WTC11 (cell line): ENCODE measurements at regions not wholly inside any gene's neighbourhood (a gene's known extent, or its start where the extent isn't known, plus 50 kb on each side); places are given as distances from the start of the nearest gene placed in this dataset.

ENCODE experiments used
- ETV6 ChIP-seq: sonication (generic); formaldehyde crosslinking; IDR thresholded peaks from 2 replicates; pipeline ENCODE4 v1.8.1; 2022; ENCODE audit warnings: mild to moderate bottlenecking, missing genetic modification reagents
- FOXP1 ChIP-seq: sonication (generic); formaldehyde crosslinking; IDR thresholded peaks from 2 replicates; pipeline ENCODE4 v1.8.0; 2022; ENCODE audit warnings: missing genetic modification reagents, mild to moderate bottlenecking, moderate library complexity, borderline replicate concordance
- TEAD1 ChIP-seq: sonication (generic); formaldehyde crosslinking; IDR thresholded peaks from 2 replicates; pipeline ENCODE4 v1.8.0; 2022; ENCODE audit warnings: mild to moderate bottlenecking, missing genetic modification reagents
- ZBTB21 ChIP-seq: sonication (generic); formaldehyde crosslinking; IDR thresholded peaks from 2 replicates; pipeline ENCODE4 v1.8.1; 2023; ENCODE audit warnings: mild to moderate bottlenecking, missing genetic modification reagents, borderline replicate concordance
- ZNF138 ChIP-seq: sonication (generic); formaldehyde crosslinking; conservative IDR thresholded peaks from 2 replicates; pipeline ENCODE4 v1.8.1; 2022; ENCODE audit warnings: mild to moderate bottlenecking, moderate library complexity, missing genetic modification reagents
- TF ChIP-seq, protein P1 (sequence below): fragments of 200-600 bp; IDR thresholded peaks from 2 replicates; pipeline ENCODE4 v1.8.0; 2022; ENCODE audit warnings: antibody characterized with exemption
- TF ChIP-seq, protein P2 (sequence below): sonication (generic); formaldehyde crosslinking; IDR thresholded peaks from 2 replicates; pipeline ENCODE4 v1.8.0; 2022; ENCODE audit warnings: missing genetic modification reagents
- TF ChIP-seq, protein P3 (sequence below): sonication (generic); formaldehyde crosslinking; IDR thresholded peaks from 2 replicates; pipeline ENCODE4 v1.8.1; 2023; ENCODE audit warnings: mild to moderate bottlenecking, moderate library complexity, missing genetic modification reagents
- TF ChIP-seq, protein P4 (sequence below): sonication (generic); formaldehyde crosslinking; conservative IDR thresholded peaks from 2 replicates; pipeline ENCODE4 v1.8.1; 2022; ENCODE audit warnings: mild to moderate bottlenecking, missing genetic modification reagents

DNA sequence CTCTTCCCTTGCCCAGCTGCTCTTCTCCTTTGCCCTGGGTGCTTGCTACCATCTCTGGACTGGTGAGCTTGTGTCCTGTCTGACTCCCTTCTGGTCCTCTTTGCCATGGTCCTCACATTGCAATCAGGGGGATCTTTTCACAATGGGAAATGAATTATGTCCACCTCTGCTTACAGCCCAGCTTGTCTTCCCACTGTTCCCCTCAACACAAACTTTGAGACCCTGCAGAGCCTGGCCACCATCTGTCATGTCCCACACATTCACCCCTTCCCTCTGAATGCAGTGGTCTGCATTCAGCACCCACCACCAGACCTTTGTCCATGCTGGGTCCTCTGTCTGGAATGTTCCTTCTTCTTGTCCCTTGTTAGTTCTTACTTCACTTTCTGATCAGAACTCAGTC is 100.5 kb downstream of the ABHD5 start:
- TF ChIP-seq, protein P1, sequence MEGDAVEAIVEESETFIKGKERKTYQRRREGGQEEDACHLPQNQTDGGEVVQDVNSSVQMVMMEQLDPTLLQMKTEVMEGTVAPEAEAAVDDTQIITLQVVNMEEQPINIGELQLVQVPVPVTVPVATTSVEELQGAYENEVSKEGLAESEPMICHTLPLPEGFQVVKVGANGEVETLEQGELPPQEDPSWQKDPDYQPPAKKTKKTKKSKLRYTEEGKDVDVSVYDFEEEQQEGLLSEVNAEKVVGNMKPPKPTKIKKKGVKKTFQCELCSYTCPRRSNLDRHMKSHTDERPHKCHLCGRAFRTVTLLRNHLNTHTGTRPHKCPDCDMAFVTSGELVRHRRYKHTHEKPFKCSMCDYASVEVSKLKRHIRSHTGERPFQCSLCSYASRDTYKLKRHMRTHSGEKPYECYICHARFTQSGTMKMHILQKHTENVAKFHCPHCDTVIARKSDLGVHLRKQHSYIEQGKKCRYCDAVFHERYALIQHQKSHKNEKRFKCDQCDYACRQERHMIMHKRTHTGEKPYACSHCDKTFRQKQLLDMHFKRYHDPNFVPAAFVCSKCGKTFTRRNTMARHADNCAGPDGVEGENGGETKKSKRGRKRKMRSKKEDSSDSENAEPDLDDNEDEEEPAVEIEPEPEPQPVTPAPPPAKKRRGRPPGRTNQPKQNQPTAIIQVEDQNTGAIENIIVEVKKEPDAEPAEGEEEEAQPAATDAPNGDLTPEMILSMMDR = no peak
- TF ChIP-seq ETV6 (CRISPR knock-in tag) (no peak), ZBTB21 (CRISPR knock-in tag) (no peak), ZNF138 (CRISPR knock-in tag) (no peak), TEAD1 (no peak), FOXP1 (CRISPR knock-in tag) (no peak)
- TF ChIP-seq, protein P2, sequence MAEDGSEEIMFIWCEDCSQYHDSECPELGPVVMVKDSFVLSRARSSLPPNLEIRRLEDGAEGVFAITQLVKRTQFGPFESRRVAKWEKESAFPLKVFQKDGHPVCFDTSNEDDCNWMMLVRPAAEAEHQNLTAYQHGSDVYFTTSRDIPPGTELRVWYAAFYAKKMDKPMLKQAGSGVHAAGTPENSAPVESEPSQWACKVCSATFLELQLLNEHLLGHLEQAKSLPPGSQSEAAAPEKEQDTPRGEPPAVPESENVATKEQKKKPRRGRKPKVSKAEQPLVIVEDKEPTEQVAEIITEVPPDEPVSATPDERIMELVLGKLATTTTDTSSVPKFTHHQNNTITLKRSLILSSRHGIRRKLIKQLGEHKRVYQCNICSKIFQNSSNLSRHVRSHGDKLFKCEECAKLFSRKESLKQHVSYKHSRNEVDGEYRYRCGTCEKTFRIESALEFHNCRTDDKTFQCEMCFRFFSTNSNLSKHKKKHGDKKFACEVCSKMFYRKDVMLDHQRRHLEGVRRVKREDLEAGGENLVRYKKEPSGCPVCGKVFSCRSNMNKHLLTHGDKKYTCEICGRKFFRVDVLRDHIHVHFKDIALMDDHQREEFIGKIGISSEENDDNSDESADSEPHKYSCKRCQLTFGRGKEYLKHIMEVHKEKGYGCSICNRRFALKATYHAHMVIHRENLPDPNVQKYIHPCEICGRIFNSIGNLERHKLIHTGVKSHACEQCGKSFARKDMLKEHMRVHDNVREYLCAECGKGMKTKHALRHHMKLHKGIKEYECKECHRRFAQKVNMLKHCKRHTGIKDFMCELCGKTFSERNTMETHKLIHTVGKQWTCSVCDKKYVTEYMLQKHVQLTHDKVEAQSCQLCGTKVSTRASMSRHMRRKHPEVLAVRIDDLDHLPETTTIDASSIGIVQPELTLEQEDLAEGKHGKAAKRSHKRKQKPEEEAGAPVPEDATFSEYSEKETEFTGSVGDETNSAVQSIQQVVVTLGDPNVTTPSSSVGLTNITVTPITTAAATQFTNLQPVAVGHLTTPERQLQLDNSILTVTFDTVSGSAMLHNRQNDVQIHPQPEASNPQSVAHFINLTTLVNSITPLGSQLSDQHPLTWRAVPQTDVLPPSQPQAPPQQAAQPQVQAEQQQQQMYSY (CRISPR knock-in tag) = no peak
- TF ChIP-seq, protein P3, sequence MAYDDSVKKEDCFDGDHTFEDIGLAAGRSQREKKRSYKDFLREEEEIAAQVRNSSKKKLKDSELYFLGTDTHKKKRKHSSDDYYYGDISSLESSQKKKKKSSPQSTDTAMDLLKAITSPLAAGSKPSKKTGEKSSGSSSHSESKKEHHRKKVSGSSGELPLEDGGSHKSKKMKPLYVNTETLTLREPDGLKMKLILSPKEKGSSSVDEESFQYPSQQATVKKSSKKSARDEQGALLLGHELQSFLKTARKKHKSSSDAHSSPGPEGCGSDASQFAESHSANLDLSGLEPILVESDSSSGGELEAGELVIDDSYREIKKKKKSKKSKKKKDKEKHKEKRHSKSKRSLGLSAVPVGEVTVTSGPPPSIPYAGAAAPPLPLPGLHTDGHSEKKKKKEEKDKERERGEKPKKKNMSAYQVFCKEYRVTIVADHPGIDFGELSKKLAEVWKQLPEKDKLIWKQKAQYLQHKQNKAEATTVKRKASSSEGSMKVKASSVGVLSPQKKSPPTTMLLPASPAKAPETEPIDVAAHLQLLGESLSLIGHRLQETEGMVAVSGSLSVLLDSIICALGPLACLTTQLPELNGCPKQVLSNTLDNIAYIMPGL (CRISPR knock-in tag) = no peak
- TF ChIP-seq, protein P4, sequence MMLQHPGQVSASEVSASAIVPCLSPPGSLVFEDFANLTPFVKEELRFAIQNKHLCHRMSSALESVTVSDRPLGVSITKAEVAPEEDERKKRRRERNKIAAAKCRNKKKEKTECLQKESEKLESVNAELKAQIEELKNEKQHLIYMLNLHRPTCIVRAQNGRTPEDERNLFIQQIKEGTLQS (CRISPR knock-in tag) = no peak
